HPDE6-E6E7 (cell line): ENCODE measurements at regions not wholly inside any gene's neighbourhood (a gene's known extent, or its start where the extent isn't known, plus 50 kb on each side); places are given as distances from the start of the nearest gene placed in this dataset.
"Not testable (repeated sequence)": the region's sequence is repeated elsewhere in the genome, so short reads cannot be mapped to it uniquely, and the experiment has no call there.

Source experiments
- DNase-seq: peaks from one replicate; pipeline ENCODE4 v3.0.0; 2011; ENCODE audit warnings: missing footprints; ENCODE audit errors: extremely low spot score

DNA sequence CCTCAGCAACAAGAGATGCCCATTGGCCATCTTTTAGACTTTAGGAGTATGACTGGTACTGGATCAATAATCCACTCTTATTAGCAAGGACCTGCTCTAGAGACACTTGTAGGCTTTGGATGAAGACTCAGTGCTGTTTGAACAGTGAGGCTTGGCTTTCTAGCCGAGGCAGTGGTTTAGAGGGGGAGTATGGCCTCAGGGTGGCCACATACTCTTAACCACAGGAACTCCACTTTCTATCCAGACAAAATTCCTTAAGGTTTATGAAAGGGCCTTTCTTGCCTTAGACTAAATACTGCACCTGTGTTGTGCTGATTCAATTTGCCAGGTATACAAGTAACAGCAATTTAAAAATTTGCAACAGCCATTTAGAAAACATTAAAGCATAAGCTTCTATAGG is 1046.3 kb downstream of the DIPK2A start:
- DNase-seq = no peak

DNA sequence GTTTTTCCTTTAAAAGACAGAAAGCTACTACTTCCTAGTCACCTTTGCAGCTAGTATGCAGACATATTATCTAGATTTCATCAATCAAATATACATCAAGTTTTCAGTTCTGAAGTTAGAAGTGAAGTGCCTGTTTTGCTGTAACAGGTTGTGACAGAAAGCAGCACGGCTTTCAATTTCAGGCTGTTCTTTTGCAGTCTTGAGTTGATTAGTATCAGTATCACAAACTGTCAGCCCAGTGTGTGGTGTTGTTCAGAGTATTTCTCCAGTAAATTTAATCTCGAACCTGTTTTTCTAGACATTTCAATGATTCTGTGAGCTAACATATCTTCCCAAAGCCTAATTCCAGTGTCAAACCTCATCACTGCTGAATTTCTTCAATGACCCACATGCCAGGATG is 1050.8 kb downstream of the DIPK2A start:
- DNase-seq = no peak

GRCh38 chr3:145024700-145025099 is 1053.1 kb downstream of the DIPK2A start:
- no peak for DNase-seq

- DNase-seq = not testable (repeated sequence)
Measured at GRCh38 chr3:145027186-145027585, 1055.6 kb downstream of the DIPK2A start.

- no peak for DNase-seq
Measured at GRCh38 chr3:145032791-145033190, 1061.2 kb downstream of the DIPK2A start.

DNA sequence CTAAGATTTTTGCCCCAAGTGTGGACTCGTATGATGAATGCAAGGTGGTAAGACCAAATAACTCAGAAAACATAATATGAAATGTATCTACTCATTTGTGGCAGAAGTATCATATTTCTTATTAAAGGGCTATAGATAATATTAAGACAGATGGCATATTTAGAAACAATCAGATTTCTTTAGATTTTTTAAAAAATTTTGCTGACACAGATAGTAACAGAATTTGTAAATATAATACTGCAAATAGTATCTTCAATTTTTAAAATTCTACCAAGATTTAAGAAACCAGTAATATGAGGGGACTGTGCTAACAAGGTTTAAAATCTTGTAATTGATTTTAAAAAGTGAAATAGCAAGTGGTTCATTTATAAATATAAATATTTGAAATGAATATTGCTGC is 1064.1 kb downstream of the DIPK2A start:
- no peak for DNase-seq

GRCh38 chr3:145054055-145054454 is 1082.4 kb downstream of the DIPK2A start:
- not testable (repeated sequence) for DNase-seq

DNA sequence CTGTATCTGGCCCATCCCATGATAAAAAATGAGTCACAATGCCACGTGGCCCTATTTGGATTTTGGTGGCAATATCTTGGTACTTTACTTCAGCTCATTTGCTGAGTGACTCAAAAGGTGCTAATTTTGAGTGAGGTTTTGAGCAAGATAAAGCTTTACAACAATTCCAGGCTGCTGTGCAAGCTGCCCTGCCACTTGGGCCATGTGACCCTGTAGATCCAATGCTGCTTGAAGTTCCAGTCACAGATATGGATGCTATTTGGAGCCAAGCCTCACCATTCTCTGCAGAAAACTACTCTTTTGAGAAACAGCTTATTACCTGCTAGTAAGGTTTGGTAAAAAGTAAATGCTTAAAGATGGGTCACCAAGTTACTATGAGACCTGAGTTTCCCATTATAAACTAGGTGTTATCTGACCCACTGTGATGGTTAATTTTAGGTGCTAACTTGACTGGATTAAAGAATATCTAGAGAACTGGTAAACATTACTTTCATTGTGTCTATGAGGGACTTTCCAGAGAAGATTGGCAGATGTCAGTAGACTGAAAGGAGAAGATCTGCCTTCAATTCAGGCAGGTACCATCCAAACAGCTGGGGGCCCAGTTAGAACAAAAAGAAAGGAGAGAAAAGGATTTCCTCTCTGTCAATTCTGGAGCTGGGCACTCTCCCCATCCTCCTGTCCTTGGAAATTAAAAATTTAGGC is 1083.9 kb downstream of the DIPK2A start:
- no peak for DNase-seq

- no peak for DNase-seq
Measured at GRCh38 chr3:145058483-145058882, 1086.9 kb downstream of the DIPK2A start.

DNA sequence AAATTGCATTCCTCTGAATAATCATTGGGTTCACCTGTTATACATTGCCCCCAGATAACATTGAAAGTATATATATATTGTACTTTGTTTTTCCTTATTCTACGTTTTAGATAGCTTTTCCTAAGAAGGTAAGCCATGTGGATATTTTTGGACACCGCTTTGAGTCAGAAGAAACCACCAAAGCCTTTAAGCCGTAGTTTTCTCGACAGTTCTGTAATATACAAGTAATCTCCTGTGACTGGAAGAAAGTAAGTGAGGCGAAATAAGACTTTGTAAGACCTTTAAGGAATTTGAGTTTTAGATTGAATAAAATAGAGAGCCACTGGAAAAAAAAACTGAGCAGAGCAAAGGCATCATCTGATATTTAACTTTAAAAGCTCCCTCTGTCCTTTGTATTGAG is 1092.0 kb downstream of the DIPK2A start:
- no peak for DNase-seq

DNA sequence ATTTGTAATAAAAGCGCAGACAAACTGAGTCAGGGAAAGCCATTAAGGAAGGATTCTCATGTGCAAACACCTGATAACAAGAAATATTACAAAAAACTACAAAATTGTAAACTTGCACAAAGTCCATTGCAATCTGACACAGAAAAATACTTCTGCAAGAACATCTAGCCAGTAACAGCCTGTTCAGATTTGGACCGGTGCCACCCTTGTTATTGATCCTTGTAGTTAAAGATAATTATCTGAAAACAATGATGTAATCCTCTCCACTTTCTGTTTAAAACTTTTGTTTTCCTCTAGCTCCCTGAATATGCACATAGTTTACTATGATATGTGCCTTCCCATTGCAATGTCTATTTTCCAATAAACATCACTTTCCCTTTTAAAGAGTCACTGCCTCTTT is 1090.2 kb downstream of the PLOD2 start:
- DNase-seq = no peak

- no peak for DNase-seq
Measured at GRCh38 chr3:145079436-145079835, 1081.5 kb downstream of the PLOD2 start.

GRCh38 chr3:145087038-145087437 is 1073.9 kb downstream of the PLOD2 start:
- DNase-seq = no peak

- DNase-seq = no peak
Measured at GRCh38 chr3:145088917-145089316, 1072.1 kb downstream of the PLOD2 start.

DNA sequence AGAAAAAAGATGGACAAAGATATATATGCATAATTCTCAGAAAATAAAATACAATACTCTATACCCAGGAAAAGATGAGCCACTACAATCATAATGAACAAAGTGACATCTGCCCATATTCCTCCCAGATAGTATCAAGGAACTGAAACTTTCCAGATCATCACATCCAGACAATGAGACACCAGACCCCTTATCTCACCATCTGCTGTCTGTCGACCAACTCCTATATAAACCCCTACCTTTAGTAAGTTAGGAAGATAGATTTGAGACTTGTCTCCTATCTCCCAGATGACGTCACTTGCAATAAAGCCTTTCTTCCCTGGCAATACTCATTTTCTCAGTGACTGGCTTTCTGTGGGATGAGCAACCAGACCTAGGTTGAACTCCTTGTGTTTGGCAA is 1071.6 kb downstream of the PLOD2 start:
- no peak for DNase-seq

- peak; percentile 16 for DNase-seq
Measured at GRCh38 chr3:145094355-145094941, 1066.5 kb downstream of the PLOD2 start.

GRCh38 chr3:145111141-145111540 is 1049.8 kb downstream of the PLOD2 start:
- DNase-seq = not testable (repeated sequence)

DNA sequence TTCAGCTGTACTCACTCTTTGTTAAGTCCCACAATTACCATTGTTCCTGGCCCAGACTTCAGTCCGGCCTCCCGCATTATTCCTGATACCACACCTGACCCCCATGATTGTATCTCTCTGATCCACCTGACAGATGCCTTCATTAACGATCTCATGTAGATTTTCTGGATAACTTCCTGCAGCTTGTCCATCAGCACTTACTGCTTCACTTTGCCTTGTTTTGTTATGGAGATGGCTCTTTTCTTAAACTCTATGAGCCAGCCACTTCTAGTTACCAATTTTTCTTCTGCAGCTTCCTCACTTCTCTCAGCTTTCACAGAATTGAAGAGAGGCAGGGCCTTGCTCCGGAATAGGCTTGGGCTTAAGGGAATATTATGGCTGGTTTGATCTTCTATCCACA is 1044.2 kb downstream of the PLOD2 start:
- no peak for DNase-seq

GRCh38 chr3:145118303-145118702 is 1042.7 kb downstream of the PLOD2 start:
- DNase-seq = no peak

GRCh38 chr3:145124900-145125678 is 1035.9 kb downstream of the PLOD2 start:
- no peak for DNase-seq

GRCh38 chr3:145133281-145133680 is 1027.7 kb downstream of the PLOD2 start:
- DNase-seq = no peak

GRCh38 chr3:145134738-145135137 is 1026.2 kb downstream of the PLOD2 start:
- DNase-seq = no peak

GRCh38 chr3:145144361-145144760 is 1016.6 kb downstream of the PLOD2 start:
- DNase-seq = no peak
